ENCODE measurements at regions not wholly inside any gene's neighbourhood (a gene's known extent, or its start where the extent isn't known, plus 50 kb on each side); places are given as distances from the start of the nearest gene placed in this dataset.

DNA sequence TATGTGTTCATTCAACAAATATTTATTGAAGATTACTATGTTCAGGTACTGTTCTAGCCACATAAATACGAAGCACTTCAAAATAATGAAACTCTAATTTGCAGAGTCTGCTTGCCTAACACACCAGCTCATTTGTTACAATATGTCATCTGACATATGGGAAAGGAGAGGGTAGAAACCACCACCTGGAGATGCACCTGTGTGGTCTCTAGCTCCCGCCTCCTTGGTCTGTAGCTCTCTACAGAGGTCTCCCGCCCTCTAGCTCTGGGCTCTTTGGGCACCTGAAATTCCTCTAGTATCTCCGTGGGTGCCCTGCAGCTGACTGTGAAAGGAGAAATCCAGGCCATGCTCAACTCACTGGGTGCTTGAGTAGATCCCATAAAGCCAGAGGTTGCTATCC, 51.4 kb upstream of the DBX1 start:
- 79% methylated on average over 4 of the region's 4 CpGs for WGBS
- DNase-seq (ENCODE audit: low spot score): no peak
- TF ChIP-seq, protein P1, sequence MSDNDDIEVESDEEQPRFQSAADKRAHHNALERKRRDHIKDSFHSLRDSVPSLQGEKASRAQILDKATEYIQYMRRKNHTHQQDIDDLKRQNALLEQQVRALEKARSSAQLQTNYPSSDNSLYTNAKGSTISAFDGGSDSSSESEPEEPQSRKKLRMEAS (IDR thresholded peaks at IDR 0.05): no peak
- TF ChIP-seq ATF3 (IDR thresholded peaks at IDR 0.05): no peak
- Histone ChIP-seq H3K4me3 (ENCODE audit: low read depth in 1 of 3, low read length in 3 of 3) (no peak overlapping the region), H3K9me3 (ENCODE audit: control insufficient read depth in 4 of 4, low read length in 3 of 4) (no peaks in the 10 kb centered on the region), H3K27ac (ENCODE audit: low read depth in 1 of 2, low read length in 2 of 2) (no peak overlapping the region), H3K36me3 (ENCODE audit: control insufficient read depth in 4 of 4, insufficient read depth in 3 of 4, low read depth in 1 of 4, low read length in 3 of 4) (no peaks in the 10 kb centered on the region), H3K27me3 (ENCODE audit: control insufficient read depth in 4 of 4, insufficient read depth in 4 of 4, low read length in 3 of 4) (peaks cover 0 to 16% (median under 1%) of the 10 kb centered on the region in 4 donors), H3K9ac (ENCODE audit: low read depth in 1 of 2, low read length in 2 of 2) (no peak overlapping the region), H3K4me1 (ENCODE audit: control insufficient read depth in 4 of 4, insufficient read depth in 4 of 4, low read length in 3 of 4) (peaks cover 0 to 4% (median 3%) of the 10 kb centered on the region in 4 donors)

All from liver (tissue), 7 donors.